DMS153 treated with DMSO at 0.1 percent for 48 hours (cell line): ENCODE measurements at regions not wholly inside any gene's neighbourhood (a gene's known extent, or its start where the extent isn't known, plus 50 kb on each side); places are given as distances from the start of the nearest gene placed in this dataset.

Experiments used
- DNase-seq: peaks from one replicate; lab custom pipeline; 2025; ENCODE audit not compliant: unreplicated experiment; lab: John Stamatoyannopoulos, UW

DNA sequence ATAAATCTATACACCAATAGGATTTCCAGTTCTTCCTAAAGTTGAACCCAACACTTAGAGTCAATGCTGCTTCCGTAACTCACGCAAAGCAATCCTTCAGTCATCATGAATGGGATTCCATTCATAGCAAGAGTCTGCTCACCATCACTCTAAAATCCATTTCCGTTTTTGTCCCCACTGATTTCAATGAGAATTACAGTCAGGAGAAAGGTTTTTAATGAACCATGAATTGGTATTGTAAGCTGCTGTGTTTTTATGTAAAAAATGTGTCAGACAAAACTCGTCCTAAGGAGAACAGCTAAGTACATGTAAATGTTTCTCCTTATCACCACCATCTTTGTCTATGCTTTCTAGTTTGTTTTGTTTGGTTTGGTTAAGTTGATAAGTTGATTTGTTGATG lies 391.5 kb downstream of the IRS1 start:
- no peak for DNase-seq

- no peak for DNase-seq
These were observed 392.5 kb downstream of the IRS1 start for GRCh38 chr2:226407135-226407534.

DNA sequence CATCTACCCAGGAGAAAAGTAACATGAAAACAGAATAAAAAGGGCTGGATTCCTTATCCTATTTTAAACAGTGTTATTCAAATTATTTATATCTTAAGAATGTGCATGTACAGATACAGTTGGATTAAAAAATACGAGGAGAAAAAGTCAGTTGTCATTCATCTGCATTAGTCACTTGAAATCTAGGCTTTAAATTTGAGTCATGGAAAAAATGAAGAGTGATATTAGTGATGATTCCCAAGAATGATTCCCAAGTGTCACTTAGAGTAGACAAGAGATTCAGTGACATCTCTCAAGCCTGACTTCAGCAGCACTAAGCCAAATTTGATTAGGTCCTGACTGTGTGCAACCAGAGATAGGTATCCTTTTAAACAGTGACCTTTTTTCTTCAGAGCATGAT lies 394.2 kb downstream of the IRS1 start:
- DNase-seq: no peak

DNA sequence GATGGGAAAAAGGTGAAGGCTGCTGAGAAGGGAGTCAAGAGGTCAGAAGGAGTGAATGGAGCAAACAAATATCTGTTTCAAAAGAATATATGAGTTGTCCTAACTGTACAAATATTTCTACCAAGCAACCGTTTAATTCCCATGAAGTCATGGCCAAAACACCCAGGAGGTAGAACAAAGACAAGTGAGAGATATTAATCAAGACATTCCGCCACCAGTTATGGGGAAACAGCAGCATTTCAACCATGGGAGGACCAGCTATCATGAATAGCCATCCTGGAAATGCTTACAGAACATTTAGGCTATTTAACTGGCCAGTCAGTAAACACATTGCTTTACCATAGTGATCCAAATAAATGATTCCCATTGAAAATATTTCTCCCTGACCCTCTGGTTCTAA lies 396.3 kb downstream of the IRS1 start:
- DNase-seq: no peak

DNA sequence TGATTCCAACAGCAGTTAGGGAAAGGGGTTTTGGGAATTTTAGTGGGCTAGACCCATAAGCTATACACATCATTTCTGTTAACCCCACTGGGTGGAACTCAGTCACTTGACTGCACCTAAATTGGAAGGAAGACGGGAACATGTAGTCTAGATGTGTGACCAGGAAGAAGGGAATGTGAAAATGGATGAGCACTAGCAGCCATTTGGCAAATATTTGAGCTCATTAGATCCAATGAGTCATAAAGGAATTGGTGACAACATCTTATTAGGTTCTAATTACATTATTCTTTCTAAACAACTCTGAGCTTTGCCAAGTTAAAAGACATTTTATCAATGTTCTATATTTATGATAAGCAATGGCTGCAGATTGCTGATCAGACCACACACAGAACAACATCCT lies 400.6 kb downstream of the IRS1 start:
- no peak for DNase-seq

GRCh38 chr2:226398580-226398979 lies 401.0 kb downstream of the IRS1 start:
- no peak for DNase-seq

- no peak for DNase-seq
These were observed 403.1 kb downstream of the IRS1 start for GRCh38 chr2:226396541-226396940.

GRCh38 chr2:226387499-226387942 lies 412.1 kb downstream of the IRS1 start:
- DNase-seq: no peak

DNA sequence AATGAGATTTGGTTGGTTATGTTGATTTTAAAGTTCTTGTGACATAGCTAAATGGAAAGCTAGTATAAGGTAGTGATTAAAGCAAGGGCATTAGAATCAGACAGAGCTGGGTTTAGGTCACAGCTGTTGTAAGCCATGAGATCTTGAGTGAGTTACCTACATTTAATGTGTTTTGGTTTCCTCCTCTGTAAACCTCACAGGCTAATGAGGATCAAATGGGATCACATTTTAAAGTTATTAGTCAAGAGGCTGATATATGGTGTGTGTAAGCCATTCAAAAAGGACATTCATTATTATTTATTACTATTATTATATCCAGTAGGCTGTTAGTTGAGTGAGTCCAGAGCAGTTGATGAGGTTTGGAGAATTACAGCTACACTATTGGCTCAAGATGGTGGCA lies 416.2 kb downstream of the IRS1 start:
- no peak for DNase-seq

- DNase-seq: no peak
These were observed 418.9 kb downstream of the IRS1 start for GRCh38 chr2:226380679-226381078.

DNA sequence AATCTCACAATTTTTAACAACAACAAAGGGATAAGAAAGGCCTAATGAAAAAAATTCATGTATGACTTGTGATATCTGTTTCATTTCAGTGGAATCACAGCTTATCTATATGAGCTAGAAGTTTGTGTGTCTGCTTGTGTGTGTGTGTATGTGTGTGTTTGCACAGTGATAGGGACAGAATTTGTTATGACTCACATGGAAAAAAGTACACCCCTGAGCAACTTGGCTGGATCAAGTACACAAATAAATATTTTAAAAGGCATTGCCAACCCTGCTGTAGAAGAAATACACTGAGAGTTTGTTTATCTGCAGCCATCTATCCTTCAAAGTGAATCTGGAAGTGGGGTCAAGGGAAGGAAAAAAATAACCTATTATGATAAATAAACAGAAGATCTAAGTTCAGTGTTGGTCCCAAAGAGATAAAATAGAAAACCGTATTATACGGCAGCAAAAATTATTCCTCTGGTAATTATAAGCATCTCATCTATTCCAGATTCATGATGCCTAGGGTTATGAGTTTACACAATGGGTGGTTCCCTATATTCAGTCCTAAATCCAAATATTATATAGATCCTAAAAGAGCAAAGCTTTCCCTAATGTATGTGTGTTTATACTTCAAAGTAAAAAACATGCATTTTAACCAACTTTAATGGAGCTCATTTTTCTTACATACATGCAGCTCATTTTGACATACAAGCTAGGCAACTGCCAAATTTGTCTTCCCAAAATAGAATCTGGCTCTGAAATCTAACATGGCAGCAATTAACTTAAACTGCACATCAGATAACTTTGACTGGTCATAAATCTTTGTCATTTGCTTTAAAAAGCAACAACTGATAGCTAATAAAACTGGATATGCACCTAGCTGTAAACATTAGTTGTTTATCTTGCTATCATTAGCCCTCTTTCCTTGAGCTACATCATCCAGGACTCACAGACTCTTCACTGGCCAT lies 420.6 kb downstream of the IRS1 start:
- DNase-seq: no peak

DNA sequence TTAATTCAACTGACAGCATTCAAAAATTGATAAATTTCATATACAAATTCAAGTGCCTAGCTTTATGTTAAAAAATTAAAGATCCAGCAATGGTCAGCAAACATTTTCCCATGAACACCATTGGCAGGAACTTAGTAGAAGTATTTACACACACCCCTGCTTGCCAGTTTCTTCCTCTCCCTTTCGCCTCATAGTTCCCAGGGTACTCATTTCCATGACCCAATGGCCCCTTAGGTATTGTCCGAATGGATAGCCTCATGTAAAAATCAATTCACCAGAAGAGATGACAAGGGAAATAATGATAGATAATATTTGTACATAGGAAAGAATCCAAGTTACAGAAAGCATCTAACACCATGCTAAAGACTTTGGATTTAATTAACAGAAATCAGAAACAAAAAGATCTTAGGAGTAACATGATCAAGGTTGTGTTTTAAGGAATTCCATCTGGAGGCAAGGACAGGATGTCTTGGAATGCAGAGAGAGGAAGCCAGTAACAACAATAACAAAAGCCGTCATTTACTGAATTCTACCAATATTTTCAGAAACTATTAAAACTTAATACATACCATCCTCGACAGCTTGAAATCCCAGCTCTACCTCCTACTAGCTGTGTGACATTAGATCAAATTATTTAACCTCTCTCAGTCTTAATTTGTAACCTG lies 423.0 kb downstream of the IRS1 start:
- no peak for DNase-seq

- no peak for DNase-seq
These were observed 432.7 kb downstream of the IRS1 start for GRCh38 chr2:226366920-226367319.

GRCh38 chr2:226364217-226364616 lies 435.4 kb downstream of the IRS1 start:
- DNase-seq: no peak

DNA sequence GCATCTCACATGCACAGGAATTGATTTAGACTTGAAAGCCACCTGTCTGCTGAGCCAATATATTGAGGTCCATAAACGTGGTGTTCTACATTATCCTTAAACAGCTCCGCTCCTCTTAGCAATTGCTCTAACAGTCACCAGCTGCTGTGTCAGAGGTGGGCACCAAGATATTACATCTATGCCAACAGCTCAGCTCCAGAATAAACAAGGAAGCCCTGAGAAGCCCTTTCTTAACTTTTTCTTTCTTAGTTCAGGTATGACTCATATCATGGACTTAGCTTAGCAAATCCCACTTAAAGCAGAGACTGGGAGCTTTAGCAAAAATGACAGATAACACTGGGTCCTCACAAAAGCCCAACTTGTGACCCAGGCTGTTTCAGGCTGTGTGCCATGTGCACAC lies 436.6 kb downstream of the IRS1 start:
- no peak for DNase-seq

DNA sequence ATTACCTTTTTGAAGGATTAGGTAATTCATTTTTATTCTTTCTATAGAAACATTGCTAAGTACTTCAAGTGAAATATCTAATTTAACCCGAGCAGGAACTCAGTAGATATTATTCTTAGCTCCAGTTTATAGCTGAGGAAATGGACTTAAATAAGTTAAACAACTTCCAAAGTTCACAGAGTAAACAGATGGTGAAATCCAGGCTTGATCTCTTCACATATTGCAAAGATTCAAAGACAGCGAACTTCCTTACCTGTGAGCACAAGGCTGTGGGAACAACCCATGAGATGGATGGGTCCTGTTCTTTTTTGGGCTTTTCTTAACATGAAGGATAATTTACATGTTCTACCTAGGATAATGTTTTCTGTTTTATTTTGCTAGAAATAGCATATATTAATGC lies 439.0 kb downstream of the IRS1 start:
- DNase-seq: no peak

- DNase-seq: no peak
These were observed 440.9 kb downstream of the IRS1 start for GRCh38 chr2:226358688-226359087.

DNA sequence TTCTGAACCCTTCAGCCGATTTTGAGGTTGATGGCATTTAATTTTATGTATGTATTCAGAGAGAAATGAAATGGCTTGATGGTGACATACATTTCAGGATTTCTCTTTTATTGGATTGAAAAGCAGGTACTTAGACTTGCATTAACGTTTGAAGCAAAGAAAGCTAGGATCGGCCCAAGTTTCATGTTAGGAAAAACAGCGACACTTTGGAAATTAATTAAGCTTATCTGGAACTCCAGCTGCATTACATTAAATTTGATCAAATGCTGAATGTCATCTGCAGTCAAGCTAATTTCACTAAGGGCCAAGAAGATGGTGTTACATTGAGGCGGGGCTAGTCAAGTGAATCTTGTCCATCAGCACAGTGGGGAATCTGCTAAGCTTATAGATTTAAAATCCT lies 441.8 kb downstream of the IRS1 start:
- DNase-seq: no peak

GRCh38 chr2:226355600-226355999 lies 444.0 kb downstream of the IRS1 start:
- no peak for DNase-seq

- DNase-seq: no peak
These were observed 445.2 kb downstream of the IRS1 start for GRCh38 chr2:226354434-226354833.

GRCh38 chr2:226352941-226353560 lies 446.6 kb downstream of the IRS1 start:
- no peak for DNase-seq

GRCh38 chr2:226351711-226352110 lies 447.9 kb downstream of the IRS1 start:
- no peak for DNase-seq
